Activated T-cell treated with anti-CD3 and anti-CD28 coated beads, Interleukin-2, amount 50 U/mL, for 1 hour (primary cell): ENCODE measurements at regions not wholly inside any gene's neighbourhood (a gene's known extent, or its start where the extent isn't known, plus 50 kb on each side); places are given as distances from the start of the nearest gene placed in this dataset.

ENCODE experiments used
- DNase-seq: peaks from one replicate; pipeline ENCODE4 v3.0.0-alpha.2; 2020

- DNase-seq = no peak
These were observed 80.0 kb upstream of the NTRK2 start for GRCh38 chr9:84589542-84589941.

GRCh38 chr9:84590706-84591105, 78.8 kb upstream of the NTRK2 start:
- DNase-seq = no peak

- no peak for DNase-seq
These were observed 76.6 kb upstream of the NTRK2 start for GRCh38 chr9:84592918-84593317.

- DNase-seq = no peak
These were observed 76.2 kb upstream of the NTRK2 start for GRCh38 chr9:84593352-84593751.

- DNase-seq = no peak
These were observed 72.4 kb upstream of the NTRK2 start for GRCh38 chr9:84597131-84597530.

- no peak for DNase-seq
These were observed 70.5 kb upstream of the NTRK2 start for GRCh38 chr9:84598921-84599636.

GRCh38 chr9:84600739-84601138, 68.8 kb upstream of the NTRK2 start:
- DNase-seq = no peak

- DNase-seq = no peak
These were observed 65.3 kb upstream of the NTRK2 start for GRCh38 chr9:84604223-84604622.

- DNase-seq = no peak
These were observed 59.8 kb upstream of the NTRK2 start for GRCh38 chr9:84609779-84610178.

- DNase-seq = no peak
These were observed 56.1 kb upstream of the NTRK2 start for GRCh38 chr9:84613431-84613830.

- DNase-seq = no peak
These were observed 54.0 kb upstream of the NTRK2 start for GRCh38 chr9:84615544-84615943.

GRCh38 chr9:84617411-84618029, 52.0 kb upstream of the NTRK2 start:
- DNase-seq = no peak
